Muscle layer of colon (tissue), 2 donors: ENCODE measurements at regions not wholly inside any gene's neighbourhood (a gene's known extent, or its start where the extent isn't known, plus 50 kb on each side); places are given as distances from the start of the nearest gene placed in this dataset.

Source experiments
- H3K27ac ChIP-seq: one replicate; pipeline ENCODE4 v1.7.0; 2013; ENCODE audit warnings: low read depth, mild to moderate bottlenecking, low read length, moderate library complexity
- H3K27me3 ChIP-seq, 2 donors: one replicate each; pipeline ENCODE4 v1.7.0; 2013; ENCODE audit warnings: low read length in 2 of 2, mild to moderate bottlenecking in 2 of 2; ENCODE audit not compliant: insufficient read depth in 2 of 2, control insufficient read depth in 1 of 2
- H3K36me3 ChIP-seq: one replicate; pipeline ENCODE4 v1.7.0; 2013; ENCODE audit warnings: mild to moderate bottlenecking, low read length; ENCODE audit not compliant: insufficient read depth
- H3K4me1 ChIP-seq: one replicate; pipeline ENCODE4 v1.7.0; 2013; ENCODE audit warnings: mild to moderate bottlenecking, low read length; ENCODE audit not compliant: insufficient read depth
- H3K4me3 ChIP-seq, 2 donors: one replicate each; pipeline ENCODE4 v1.7.0; 2013; ENCODE audit warnings: low read length in 2 of 2, low read depth in 1 of 2, mild to moderate bottlenecking in 1 of 2, moderate library complexity in 1 of 2
- H3K9ac ChIP-seq: one replicate; pipeline ENCODE4 v1.7.0; 2013; ENCODE audit warnings: low read length
- H3K9me3 ChIP-seq: one replicate; pipeline ENCODE4 v1.7.0; 2013; ENCODE audit warnings: mild to moderate bottlenecking, low read length
- donor health status: abdominal sarcoma.
- donor health status: Adenocarcinoma of cecum.

DNA sequence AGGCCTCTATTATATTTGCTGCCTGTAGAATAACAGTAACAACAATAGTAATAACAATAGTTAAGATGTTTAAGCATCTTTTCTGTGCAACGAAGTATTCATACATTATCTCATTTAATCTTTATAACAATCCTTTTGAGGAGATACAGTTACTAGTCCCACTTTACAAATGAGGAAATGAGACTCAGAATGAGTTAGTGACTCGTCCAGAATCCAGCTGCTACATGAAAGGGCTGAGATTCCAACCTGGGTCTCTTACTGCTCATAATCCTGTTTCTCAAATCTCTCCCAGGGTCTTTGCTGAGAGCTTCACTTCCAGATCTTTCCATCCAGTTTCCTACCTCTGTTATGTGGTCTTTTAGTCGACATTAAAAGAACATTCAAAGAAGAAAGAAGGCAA lies 173.7 kb upstream of the TMPO start:
- Histone ChIP-seq H3K9me3 (no peaks in the 10 kb centered on the region), H3K4me1 (no peaks in the 10 kb centered on the region), H3K36me3 (no peaks in the 10 kb centered on the region), H3K4me3 (no peak overlapping the region), H3K27me3 (no peaks in the 10 kb centered on the region), H3K9ac (no peak overlapping the region), H3K27ac (no peak overlapping the region)

DNA sequence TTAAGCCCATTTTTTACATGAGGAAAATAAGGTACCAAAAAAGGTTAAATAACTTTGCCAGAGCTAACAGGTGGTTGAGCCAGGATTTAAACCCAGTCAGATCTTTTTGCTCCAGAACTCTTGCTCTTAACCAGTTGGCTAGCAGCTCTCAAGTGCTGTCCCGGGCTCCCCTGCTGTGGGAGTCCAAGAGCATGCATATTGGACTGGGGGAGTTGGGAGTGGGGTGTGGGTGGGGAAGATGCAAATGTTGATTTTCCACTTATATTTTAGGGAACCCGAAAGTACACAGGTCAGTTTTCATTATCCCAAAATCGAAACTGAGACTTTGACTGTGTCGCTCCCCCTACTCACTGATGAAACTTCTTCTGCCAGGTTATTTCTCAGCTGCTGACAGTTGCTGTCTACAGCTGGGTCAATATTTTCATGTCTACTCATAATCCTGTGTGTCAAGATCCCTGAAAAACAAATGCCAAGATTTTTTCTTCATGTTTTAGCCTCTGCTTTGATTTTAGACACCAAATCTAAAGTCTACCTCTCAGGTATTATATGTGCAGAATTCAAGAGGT lies 172.3 kb upstream of the TMPO start:
- no peaks in the 10 kb centered on the region for H3K4me1 ChIP-seq
- no peaks in the 10 kb centered on the region for H3K36me3 ChIP-seq
- H3K27ac ChIP-seq: no peak overlapping the region
- no peaks in the 10 kb centered on the region for H3K27me3 ChIP-seq
- H3K4me3 ChIP-seq: no peak overlapping the region
- H3K9ac ChIP-seq: no peak overlapping the region
- no peaks in the 10 kb centered on the region for H3K9me3 ChIP-seq

DNA sequence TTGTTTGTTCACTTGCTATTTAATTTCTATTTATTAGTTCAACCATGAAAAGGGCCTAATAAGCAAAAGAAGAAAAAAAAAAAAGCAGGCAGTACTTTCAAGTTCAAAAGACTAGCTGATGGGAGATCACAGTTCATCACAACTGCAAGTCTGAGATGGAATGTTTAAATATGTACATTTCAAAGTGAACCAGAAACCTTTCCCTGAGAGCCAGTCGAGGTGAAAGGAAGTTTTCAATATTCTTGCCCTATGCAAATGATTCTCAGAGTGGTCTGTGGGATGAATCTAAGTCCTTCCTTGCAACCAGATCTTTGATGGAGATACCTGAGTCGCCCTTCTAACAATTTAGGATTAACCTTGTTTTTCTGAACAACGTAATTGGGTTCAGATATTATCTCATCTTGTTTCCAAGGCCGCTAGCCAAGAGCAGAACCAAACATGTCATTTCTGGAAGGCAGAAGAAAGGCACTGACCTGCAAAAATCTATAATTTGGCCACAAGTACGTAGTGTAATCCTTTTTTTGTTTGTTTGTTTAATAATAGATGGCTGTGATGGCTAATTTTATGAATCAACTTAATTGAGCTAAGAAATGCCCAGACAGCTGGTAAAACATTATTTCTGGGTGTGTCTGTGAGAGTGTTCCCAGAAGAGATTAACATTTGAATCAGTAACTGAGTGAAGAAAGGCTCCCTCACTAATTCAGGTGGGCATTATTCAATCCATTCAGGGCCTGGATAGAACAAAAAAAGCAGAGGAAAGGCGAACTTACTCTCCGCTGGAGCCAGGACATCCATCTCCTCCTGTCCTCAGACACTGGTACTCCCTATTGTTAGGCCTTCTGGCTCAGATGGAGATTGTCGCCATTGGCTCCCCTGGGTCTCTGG lies 171.1 kb upstream of the TMPO start:
- Histone ChIP-seq H3K27me3 (no peaks in the 10 kb centered on the region), H3K9me3 (no peaks in the 10 kb centered on the region), H3K9ac (no peak overlapping the region), H3K27ac (no peak overlapping the region), H3K4me1 (no peaks in the 10 kb centered on the region), H3K36me3 (no peaks in the 10 kb centered on the region), H3K4me3 (no peak overlapping the region)

DNA sequence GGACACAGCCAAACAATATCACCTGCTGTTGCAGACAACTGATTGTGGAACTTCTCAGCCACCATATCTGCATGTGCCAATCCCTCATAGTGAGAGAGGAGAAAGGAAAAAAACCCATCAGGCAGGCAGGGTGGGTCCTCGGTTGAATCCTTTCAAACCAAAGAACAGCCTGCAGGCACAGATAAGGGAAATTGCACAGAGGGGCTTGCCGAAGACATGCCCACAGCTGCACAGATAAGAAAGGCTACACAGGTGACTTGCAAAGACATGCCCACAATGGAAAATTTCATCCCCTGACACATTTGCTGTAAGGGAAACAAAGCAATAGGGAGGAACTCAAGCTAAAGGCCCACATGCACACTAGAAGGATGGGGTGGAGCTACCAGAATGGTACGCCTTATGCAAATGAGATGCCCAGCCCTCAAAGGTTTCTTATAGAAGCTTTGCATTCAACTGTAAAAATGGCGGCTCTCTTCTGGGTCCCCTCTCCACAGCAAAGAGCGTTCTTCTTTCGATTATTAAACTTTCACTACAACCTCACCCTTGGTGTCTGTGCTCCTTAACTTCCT lies 170.0 kb upstream of the TMPO start:
- Histone ChIP-seq H3K27me3 (no peaks in the 10 kb centered on the region), H3K4me1 (no peaks in the 10 kb centered on the region), H3K9ac (no peak overlapping the region), H3K9me3 (no peaks in the 10 kb centered on the region), H3K4me3 (no peak overlapping the region), H3K36me3 (no peaks in the 10 kb centered on the region), H3K27ac (no peak overlapping the region)

DNA sequence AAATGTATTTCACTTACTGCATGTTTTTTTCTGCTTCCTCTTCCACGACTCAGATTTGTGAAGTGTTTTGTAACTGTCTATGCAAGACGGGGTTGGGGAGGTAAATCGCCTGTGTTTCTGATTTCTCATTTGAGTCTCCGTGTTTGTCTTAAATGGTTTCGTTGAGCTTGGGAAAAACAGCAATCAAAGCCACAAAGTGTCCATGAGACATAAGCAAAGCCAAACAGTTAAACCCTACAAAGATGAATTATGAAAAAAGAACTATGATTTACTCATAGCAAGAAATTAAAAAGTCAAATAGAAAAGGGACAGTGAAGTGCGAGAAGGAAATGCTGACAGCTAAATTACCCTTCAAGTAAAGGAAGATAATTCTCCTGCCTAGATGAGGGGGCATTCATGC lies 164.3 kb upstream of the TMPO start:
- Histone ChIP-seq H3K4me1 (no peaks in the 10 kb centered on the region), H3K27me3 (no peaks in the 10 kb centered on the region), H3K36me3 (no peaks in the 10 kb centered on the region), H3K4me3 (no peak overlapping the region), H3K9ac (no peak overlapping the region), H3K9me3 (no peaks in the 10 kb centered on the region), H3K27ac (no peak overlapping the region)

DNA sequence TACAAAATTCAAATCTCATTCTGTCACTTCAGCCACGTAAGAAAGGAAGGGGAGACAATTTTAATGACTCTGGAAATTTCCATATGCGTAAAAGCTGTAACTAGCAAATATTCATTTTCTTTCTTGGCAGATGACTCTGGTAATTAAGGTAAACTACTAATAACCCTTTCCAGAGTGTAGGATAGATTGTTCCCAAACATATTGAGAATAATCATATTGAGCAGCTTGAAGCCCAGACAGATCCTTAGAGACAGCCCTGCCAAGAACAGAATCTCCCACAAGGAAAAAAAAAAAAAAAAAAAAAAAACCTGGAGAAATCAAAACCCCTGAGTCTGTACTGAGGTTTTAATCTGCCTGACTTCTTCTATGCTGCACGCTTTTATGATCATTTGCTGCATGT lies 163.6 kb upstream of the TMPO start:
- no peak overlapping the region for H3K9ac ChIP-seq
- H3K9me3 ChIP-seq: no peaks in the 10 kb centered on the region
- no peak overlapping the region for H3K27ac ChIP-seq
- no peak overlapping the region for H3K4me3 ChIP-seq
- no peaks in the 10 kb centered on the region for H3K27me3 ChIP-seq
- H3K4me1 ChIP-seq: no peaks in the 10 kb centered on the region
- no peaks in the 10 kb centered on the region for H3K36me3 ChIP-seq

DNA sequence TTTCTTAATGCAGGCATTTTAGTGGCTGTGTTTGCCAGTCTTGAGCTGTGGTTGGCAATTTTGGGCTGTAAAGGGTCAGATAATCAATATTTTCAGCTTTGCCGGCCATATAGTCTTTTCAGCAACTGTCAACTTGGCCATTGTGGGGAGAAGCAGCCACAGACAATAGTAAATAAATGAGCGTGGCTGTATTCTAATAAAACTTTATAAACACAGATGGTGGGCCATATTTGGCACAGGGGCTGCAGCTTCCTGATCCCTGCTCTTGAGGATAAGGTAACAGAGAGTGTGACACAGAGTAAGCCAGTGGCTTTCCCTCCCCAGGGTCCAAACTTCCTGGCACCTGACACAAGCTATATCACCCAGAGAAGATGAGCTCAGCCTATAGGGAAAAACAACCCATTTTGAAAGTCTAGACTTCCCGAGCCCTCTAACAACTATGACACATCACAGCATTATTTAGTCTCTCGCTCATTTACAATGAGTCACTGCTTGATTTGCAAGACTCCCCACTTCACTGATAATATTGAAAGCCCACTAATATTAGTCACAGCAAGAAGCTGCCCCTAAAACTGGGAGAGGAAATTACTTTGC lies 163.1 kb upstream of the TMPO start:
- no peaks in the 10 kb centered on the region for H3K4me1 ChIP-seq
- no peaks in the 10 kb centered on the region for H3K9me3 ChIP-seq
- no peak overlapping the region for H3K27ac ChIP-seq
- H3K27me3 ChIP-seq: no peaks in the 10 kb centered on the region
- no peak overlapping the region for H3K4me3 ChIP-seq
- no peaks in the 10 kb centered on the region for H3K36me3 ChIP-seq
- H3K9ac ChIP-seq: no peak overlapping the region

DNA sequence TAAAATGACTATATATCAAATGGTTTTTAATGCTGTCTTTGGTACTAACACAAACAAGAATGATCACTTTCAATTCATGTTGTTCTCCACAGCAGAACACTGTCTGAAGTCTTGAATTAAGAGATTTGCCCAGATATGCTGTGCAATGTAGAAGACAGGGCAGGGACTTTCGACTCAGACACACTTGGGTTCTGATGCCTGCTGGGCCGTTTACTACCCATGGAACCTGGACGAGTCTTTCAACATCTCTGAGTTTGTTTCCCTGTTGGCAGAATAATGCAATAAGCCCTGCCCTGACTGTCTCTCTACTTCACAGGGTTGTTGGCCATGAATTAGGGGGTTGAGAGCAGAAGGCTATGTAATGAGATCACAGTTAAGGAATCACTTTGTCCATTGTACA lies 162.6 kb upstream of the TMPO start:
- H3K27ac ChIP-seq: no peak overlapping the region
- no peaks in the 10 kb centered on the region for H3K27me3 ChIP-seq
- no peak overlapping the region for H3K9ac ChIP-seq
- H3K4me3 ChIP-seq: no peak overlapping the region
- no peaks in the 10 kb centered on the region for H3K4me1 ChIP-seq
- no peaks in the 10 kb centered on the region for H3K36me3 ChIP-seq
- H3K9me3 ChIP-seq: no peaks in the 10 kb centered on the region

DNA sequence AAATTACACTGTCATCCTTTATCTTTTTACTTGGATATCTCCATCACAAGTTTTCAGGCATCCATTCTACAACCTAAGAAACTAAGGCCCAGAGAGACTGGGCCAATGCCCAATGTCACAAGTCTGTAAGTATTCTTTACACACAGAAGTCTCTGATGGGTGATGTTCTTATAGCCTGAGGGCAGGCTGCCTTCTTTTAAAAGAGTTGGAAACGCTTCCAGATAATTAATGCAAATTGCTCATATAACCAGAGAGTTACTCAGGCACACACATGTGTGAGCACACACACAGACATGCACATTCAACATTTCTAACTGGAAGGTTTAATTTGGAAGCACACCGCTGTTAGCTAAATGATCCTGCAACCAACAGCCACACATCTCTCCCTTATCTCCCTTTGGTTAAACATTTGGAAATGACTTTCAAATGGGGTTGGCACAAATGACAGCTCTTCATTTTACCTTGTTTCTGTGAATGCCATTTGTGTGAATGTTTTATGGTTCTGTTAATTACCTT lies 160.8 kb upstream of the TMPO start:
- H3K4me3 ChIP-seq: no peak overlapping the region
- no peaks in the 10 kb centered on the region for H3K27me3 ChIP-seq
- H3K4me1 ChIP-seq: no peaks in the 10 kb centered on the region
- no peaks in the 10 kb centered on the region for H3K9me3 ChIP-seq
- H3K9ac ChIP-seq: no peak overlapping the region
- H3K36me3 ChIP-seq: no peaks in the 10 kb centered on the region
- no peak overlapping the region for H3K27ac ChIP-seq

DNA sequence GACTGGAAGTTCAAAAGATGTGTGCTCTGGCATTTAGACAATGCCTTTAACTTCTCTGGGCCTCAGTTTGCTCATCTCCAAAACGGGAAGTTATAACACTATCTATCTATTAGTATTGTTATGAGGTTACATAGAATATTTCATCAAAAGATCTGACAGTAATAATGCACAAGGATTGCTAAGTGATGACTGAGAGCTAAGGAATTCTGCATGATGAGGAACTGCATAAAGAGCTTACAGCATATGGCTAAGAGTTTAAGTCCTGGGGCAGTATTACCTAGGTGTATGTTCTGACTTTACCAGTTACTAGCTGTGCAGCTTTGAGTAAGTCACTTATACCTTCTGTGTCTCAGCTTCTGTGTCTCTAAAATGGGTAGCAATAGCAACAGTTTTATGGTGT lies 160.1 kb upstream of the TMPO start:
- no peaks in the 10 kb centered on the region for H3K27me3 ChIP-seq
- no peaks in the 10 kb centered on the region for H3K4me1 ChIP-seq
- no peaks in the 10 kb centered on the region for H3K9me3 ChIP-seq
- H3K4me3 ChIP-seq: no peak overlapping the region
- H3K9ac ChIP-seq: no peak overlapping the region
- H3K36me3 ChIP-seq: no peaks in the 10 kb centered on the region
- no peak overlapping the region for H3K27ac ChIP-seq

DNA sequence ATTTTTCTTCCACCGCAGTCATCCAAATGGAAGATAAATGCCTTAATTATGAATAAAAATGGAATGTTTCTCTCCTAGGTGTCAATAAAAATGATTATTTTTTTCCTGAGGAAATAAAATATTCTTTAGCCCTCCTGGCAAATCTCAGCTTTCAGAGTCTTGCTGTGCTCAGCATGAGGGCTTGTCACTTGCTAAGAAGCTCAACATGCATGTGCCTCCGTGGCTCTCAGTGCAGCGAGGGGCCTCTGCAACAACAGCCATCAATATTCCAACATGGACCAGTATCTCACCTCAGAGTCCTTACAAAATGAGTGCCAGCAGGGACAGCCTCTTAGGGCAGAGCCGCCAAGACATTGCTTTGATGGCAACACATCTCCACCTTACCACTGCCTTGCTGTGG lies 159.5 kb upstream of the TMPO start:
- H3K9me3 ChIP-seq: no peaks in the 10 kb centered on the region
- H3K4me1 ChIP-seq: no peaks in the 10 kb centered on the region
- no peaks in the 10 kb centered on the region for H3K36me3 ChIP-seq
- H3K9ac ChIP-seq: no peak overlapping the region
- no peak overlapping the region for H3K27ac ChIP-seq
- H3K27me3 ChIP-seq: no peaks in the 10 kb centered on the region
- H3K4me3 ChIP-seq: no peak overlapping the region
